HG03432 (cell line): ENCODE measurements at regions not wholly inside any gene's neighbourhood (a gene's known extent, or its start where the extent isn't known, plus 50 kb on each side); places are given as distances from the start of the nearest gene placed in this dataset.

Experiments
- ATAC-seq: cut with Tn5 transposase; IDR thresholded peaks from one replicate; pipeline ENCODE4 v1.9.1; 2021; ENCODE audit warnings: mild to moderate bottlenecking, moderate library complexity; ENCODE audit not compliant: unreplicated experiment

DNA sequence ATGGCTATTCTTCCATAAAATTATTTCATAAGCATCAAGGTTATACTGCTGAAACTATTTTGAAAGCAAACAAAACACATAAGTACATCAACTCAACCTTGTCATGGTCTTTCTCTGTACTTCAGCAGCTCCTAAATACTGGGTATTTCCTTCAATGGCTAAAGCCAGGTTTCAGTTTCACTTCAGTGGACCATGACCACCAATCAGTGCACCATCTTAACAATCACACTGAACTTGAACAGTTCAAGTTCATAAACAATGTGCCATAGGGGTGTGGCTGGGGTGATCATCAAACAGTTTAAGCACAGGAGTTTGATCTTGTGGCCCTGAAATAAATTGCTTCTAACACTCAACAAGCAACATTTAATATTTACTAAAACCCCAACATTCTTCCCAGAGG lies 124.1 kb upstream of the FIGN start:
- no peak for ATAC-seq

DNA sequence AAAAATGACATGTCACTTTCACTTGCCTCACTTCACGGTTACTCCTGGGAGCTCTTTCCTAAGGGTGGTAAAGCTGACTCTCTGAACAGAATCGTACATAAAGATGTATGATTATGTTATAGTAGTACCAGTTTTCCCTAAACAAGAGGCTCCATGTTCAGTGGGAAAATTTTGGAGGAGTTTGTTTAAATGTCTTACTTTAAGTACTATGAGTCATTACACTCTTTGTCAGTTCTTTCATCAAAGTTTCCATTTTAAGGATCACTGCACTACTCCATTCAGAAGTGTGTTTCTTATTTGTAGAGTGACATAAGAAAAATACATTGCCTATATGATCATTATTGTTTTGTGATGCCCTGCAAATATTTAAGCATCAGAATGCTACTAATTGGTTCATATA lies 121.1 kb upstream of the FIGN start:
- no peak for ATAC-seq

GRCh38 chr2:163852616-163853015 lies 116.8 kb upstream of the FIGN start:
- no peak for ATAC-seq

DNA sequence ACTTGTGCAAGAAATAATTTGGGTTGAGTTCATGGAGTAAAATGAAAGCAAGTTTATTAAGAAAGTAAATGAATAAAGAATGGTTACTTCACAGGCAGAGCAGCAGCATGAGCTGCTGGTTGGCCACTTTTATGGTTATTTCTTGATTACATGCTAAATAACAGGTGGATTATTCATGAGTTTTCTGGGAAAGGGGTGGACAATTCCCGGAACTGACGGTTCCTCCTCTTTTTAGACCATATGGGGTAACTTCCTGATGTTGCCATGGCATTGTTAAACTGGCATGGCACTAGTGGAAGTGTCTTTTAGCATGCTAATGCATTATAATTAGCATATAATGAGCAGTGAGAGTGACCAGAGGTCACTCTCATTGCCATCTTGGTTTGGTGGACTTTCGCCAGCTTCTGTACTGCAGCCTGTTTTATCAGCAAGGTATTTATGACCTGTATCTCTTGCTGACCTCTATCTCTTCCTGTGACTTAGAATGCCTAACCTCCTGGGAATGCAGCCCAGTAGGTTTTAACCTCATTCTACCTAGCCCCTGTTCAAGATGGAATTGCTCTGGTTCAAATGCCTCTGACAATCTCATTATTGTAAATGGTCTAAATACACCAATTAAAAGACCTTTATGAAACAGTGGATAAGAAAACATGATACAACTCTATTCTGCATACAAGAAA lies 114.1 kb upstream of the FIGN start:
- ATAC-seq = no peak

GRCh38 chr2:163838890-163839289 lies 103.1 kb upstream of the FIGN start:
- ATAC-seq = no peak

- ATAC-seq = no peak
Observed at GRCh38 chr2:163836167-163836566, 100.4 kb upstream of the FIGN start.

DNA sequence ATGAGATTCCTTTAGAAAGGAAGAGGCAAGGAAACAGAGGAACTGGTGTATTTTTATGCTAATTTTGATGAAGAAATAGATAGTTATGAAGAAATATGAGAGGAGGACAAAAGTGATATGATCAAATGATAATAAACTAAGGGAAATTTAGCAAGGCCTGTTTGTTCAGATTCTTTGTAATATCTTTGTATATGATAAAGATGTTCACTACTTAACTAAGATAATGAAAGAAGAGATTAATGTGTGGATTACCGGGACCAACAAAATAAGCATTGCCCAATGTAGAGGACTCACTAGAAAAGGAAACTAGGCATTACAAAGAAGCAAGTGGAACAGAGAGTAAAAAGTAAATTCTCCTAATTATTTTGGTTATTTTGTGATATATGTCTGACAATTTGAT lies 99.0 kb upstream of the FIGN start:
- ATAC-seq = no peak

- ATAC-seq = no peak
Observed at GRCh38 chr2:163834221-163834620, 98.4 kb upstream of the FIGN start.

GRCh38 chr2:163828771-163829170 lies 93.0 kb upstream of the FIGN start:
- no peak for ATAC-seq

GRCh38 chr2:163822033-163822432 lies 86.2 kb upstream of the FIGN start:
- no peak for ATAC-seq

GRCh38 chr2:163812926-163813520 lies 77.2 kb upstream of the FIGN start:
- no peak for ATAC-seq

DNA sequence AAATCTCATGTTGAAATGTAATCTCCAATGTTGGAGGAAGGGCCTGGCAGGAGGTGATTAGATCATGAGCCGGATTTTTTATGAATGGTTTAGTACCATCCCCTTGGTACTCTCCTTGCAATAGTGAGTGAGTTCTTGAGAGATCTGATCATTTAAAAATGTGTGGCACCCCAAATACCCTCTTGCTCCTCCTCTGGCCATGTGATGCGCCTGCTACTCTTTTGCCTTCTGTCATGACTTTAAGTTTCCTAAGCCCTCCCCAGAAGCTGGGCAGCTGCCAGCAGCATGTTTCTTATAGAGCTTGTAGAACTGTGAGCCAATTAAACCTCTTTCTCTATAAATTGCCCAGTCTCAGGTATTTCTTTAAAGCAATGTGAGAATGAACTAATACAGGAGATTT lies 72.6 kb upstream of the FIGN start:
- no peak for ATAC-seq

GRCh38 chr2:163802284-163802683 lies 66.5 kb upstream of the FIGN start:
- ATAC-seq = no peak

- no peak for ATAC-seq
Observed at GRCh38 chr2:163801486-163801885, 65.7 kb upstream of the FIGN start.

DNA sequence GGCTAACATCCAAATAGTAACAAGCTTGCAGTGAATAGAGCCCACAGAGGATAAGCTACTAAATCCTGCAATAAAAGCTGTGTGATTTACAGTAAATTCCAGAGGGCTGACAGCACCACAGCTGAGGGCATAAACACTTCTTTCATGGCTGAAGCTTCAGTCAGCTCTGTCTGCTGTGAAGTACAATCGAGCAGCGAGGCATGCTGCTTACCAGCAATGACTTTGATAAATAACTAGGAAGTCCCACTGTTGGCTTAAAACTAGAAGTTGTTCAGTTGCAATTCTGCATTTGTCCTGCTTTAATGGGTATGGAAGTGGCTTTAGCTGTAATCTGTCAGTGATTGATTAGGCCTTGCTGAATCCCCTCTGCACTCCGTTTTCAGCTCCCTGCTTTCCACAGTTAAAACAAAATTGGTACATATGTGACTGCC lies 65.2 kb upstream of the FIGN start:
- ATAC-seq = no peak

DNA sequence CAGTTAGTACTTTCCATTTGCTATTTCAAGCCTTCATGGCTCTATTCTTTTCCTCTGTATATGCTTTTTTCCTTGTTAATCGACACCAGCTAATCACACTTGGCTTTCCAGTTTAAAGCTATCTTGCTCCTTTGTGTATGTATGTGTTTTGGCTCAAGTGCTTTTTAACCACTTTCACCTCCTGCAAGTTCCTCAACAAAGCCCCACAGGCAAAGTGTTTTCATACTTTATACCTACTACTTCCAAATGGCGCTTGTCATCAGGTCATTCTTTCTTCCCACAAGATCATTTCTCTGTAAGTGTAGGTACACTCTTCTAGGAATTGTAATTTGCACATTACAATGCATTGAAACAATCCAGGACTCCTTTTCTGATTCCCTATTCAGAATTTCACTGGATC lies 64.0 kb upstream of the FIGN start:
- no peak for ATAC-seq

DNA sequence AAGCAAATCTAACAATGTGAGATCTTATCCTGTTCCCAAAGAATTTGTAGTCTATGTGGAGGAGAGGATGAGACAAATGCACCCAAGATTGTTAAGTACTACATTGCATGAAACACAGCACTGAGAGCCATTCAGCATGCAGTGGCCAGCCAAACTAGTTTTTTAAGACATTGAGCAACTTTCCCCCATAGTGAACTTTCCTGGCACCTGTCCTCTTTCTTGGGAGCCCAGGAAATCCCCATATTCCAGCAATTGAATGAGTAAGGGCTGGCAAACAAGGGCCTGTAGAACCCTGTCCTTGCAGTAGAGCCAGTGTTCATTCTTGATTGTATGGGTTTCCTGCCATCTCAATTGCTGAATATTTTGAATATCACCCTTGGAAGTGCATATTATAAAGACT lies 58.8 kb upstream of the FIGN start:
- ATAC-seq = no peak
